ENCODE measurements at regions not wholly inside any gene's neighbourhood (a gene's known extent, or its start where the extent isn't known, plus 50 kb on each side); places are given as distances from the start of the nearest gene placed in this dataset.

DNA sequence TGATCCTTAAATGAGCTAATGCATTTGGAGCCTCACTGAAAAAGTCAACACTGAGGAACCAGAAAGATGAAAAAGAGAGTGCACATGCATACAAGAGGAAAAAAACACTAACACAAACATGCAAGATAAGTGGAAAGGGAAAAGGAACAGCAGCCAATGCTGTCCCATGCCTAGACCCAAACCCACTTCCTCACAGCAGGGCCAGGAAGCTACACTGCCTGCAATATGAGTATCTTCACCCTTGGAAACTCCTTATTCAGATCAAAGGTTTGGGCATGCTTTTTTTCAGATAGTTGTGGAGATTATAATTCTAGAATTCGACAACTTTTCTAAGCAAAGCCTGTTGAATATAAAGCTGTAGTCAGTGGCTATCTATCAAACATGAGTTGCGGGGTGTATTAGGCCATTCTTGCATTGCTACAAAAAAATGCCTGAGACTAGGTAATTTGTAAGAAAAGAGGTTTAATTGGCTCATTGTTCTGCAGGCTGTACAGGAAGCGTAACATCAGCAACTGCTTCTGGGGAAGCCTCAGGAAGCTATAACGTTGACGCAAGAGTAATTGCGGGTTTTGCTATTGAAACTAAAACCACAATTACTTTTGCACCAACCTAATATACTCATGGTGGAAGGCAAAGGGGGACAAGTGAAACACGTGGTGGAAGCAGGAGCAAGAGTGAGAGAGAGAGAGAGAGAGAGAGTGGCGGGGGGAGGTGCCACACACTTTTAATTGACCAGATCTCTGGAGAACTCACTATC lies 138.2 kb downstream of the MBD2 start:
- Mint-ChIP-seq H3K27ac (no peak overlapping the region), H3K9me3 (peaks cover 26% of the 10 kb centered on the region), H3K36me3 (ENCODE audit: low read depth) (no peaks in the 10 kb centered on the region), H3K4me1 (peaks cover 5% of the 10 kb centered on the region), H3K27me3 (ENCODE audit: low read depth, poor library complexity) (no peaks in the 10 kb centered on the region), H3K4me3 (no peak overlapping the region)
- TF ChIP-seq CTCF (IDR thresholded peaks at IDR 0.05) = no peak
- DNase-seq = no peak

DNA sequence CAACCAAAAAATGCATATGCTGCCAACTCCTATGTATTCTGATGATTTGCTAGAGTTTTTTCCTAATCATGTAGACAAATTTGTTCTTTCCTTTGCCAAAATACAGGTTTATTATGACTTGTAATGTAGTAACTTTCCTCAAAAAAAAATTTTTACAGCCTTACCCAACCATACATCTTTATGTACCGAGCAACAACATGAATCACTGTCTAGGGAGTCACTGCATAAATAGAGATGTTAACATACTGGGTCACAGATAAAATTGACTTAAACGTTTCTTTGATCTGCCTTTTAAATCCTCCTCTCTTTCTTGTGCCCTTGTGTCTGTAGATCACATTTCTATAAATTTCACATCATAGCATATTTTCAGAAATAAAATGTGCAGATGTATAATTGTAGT lies 143.6 kb downstream of the MBD2 start:
- peaks cover 7% of the 10 kb centered on the region for H3K4me1 Mint-ChIP-seq
- H3K27me3 Mint-ChIP-seq (ENCODE audit: low read depth, poor library complexity) = no peaks in the 10 kb centered on the region
- TF ChIP-seq CTCF (IDR thresholded peaks at IDR 0.05) = no peak
- H3K4me3 Mint-ChIP-seq = no peak overlapping the region
- H3K9me3 Mint-ChIP-seq = peaks cover 26% of the 10 kb centered on the region
- no peak overlapping the region for H3K27ac Mint-ChIP-seq
- no peak for DNase-seq
- no peaks in the 10 kb centered on the region for H3K36me3 Mint-ChIP-seq (ENCODE audit: low read depth)

- H3K27ac Mint-ChIP-seq = no peak overlapping the region
- no peaks in the 10 kb centered on the region for H3K9me3 Mint-ChIP-seq
- H3K4me3 Mint-ChIP-seq = no peak overlapping the region
- no peak for TF ChIP-seq CTCF (IDR thresholded peaks at IDR 0.05)
- H3K36me3 Mint-ChIP-seq (ENCODE audit: low read depth) = no peaks in the 10 kb centered on the region
- DNase-seq = no peak
- peaks cover 11% of the 10 kb centered on the region for H3K4me1 Mint-ChIP-seq
- H3K27me3 Mint-ChIP-seq (ENCODE audit: low read depth, poor library complexity) = no peaks in the 10 kb centered on the region
Measured at GRCh38 chr18:54076166-54076565, 148.3 kb downstream of the MBD2 start.

GRCh38 chr18:54075689-54076088 lies 148.8 kb downstream of the MBD2 start:
- Mint-ChIP-seq H3K36me3 (ENCODE audit: low read depth) (no peaks in the 10 kb centered on the region), H3K27me3 (ENCODE audit: low read depth, poor library complexity) (no peaks in the 10 kb centered on the region), H3K4me3 (no peak overlapping the region)

DNA sequence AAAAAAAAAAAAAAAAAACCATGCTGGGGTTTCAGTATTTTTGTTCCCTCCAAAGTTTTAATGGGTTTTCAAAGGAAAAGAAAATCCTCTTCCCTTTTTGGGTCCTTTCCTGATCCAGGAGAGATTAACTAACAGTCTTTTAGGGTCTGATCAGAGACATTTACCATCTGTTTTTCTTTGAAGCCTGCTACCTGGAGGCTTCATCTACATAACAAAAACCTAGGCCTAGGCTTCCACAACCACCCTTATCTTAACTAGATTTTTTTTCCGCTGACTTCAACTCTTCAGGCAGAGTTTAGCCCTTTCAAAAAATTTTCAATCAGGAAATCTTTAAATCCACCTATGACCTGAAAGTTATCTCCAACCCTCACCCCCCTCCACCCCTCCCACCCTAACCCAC lies 154.7 kb downstream of the MBD2 start:
- Mint-ChIP-seq H3K27me3 (ENCODE audit: low read depth, poor library complexity) (no peaks in the 10 kb centered on the region), H3K9me3 (no peaks in the 10 kb centered on the region), H3K4me3 (no peak overlapping the region), H3K36me3 (ENCODE audit: low read depth) (no peaks in the 10 kb centered on the region), H3K4me1 (no peaks in the 10 kb centered on the region), H3K27ac (no peak overlapping the region)
- no peak for DNase-seq
- no peak for TF ChIP-seq CTCF (IDR thresholded peaks at IDR 0.05)

More at GRCh38 chr18:54075689-54076088, 148.8 kb downstream of the MBD2 start:
- Mint-ChIP-seq H3K9me3 (no peaks in the 10 kb centered on the region), H3K27ac (no peak overlapping the region), H3K4me1 (peaks cover 11% of the 10 kb centered on the region)
- TF ChIP-seq CTCF (IDR thresholded peaks at IDR 0.05) = no peak
- no peak for DNase-seq

Data from nephron progenitor cell (in vitro differentiated cells).